ENCODE measurements at regions not wholly inside any gene's neighbourhood (a gene's known extent, or its start where the extent isn't known, plus 50 kb on each side); places are given as distances from the start of the nearest gene placed in this dataset.
A peak's percentile ranks its signal among the peaks of the same experiment; 100 is the strongest.

- H3K4me1 ChIP-seq (ENCODE audit: control insufficient read depth in 1 of 2, insufficient read depth in 2 of 2, low read depth in 1 of 2, low read length in 1 of 2) = no peaks in the 10 kb centered on the region
- H3K36me3 ChIP-seq (replicated peaks in 1 of 2; ENCODE audit: control insufficient read depth in 1 of 2, insufficient read depth in 2 of 2, low read length in 1 of 2) = no peaks in the 10 kb centered on the region
- no peak for DNase-seq
- H3K9me3 ChIP-seq = no peaks in the 10 kb centered on the region; the same call in 1 of the 2 replicates
- H3K4me3 ChIP-seq (ENCODE audit: low read depth in 2 of 2, low read length in 1 of 2) = no peak overlapping the region
- H3K79me2 ChIP-seq (ENCODE audit: insufficient read depth) = no peaks in the 10 kb centered on the region
- WGBS (ENCODE audit: low lambda C conversion rate) = 0% methylated on average over 1 of the region's 1 CpG
- TF ChIP-seq EP300 (IDR thresholded peaks at IDR 0.05; ENCODE audit: borderline replicate concordance in 1 of 2, low read depth in 1 of 2, low read length in 1 of 2) (peak in 1 of 2 experiments; percentile 74; a peak in 2 of 4 replicates), FOXM1 (IDR thresholded peaks at IDR 0.05; ENCODE audit: low read depth) (peak; percentile 42; the same call in 1 of the 2 replicates), TEAD4 (IDR thresholded peaks at IDR 0.05; ENCODE audit: borderline replicate concordance, insufficient read depth) (0 out of 2 replicates have a peak, but pooled peaks have one; percentile 43), NFIC (IDR thresholded peaks at IDR 0.05; ENCODE audit: borderline replicate concordance) (peak; percentile 68), FOSL2 (IDR thresholded peaks at IDR 0.05; ENCODE audit: borderline replicate concordance, low read depth) (peak; percentile 15; the same call in 1 of the 2 replicates), ZBTB33 (IDR thresholded peaks at IDR 0.05; ENCODE audit: borderline replicate concordance, low read depth) (no peak), EZH2phosphoT487 (IDR thresholded peaks at IDR 0.05; ENCODE audit: borderline replicate concordance, low read depth) (no peak), TCF12 (IDR thresholded peaks at IDR 0.05) (peak; percentile 64; the same call in 1 of the 2 replicates), JUND (IDR thresholded peaks at IDR 0.05) (peak; percentile 51)
- TF ChIP-seq, protein P1, sequence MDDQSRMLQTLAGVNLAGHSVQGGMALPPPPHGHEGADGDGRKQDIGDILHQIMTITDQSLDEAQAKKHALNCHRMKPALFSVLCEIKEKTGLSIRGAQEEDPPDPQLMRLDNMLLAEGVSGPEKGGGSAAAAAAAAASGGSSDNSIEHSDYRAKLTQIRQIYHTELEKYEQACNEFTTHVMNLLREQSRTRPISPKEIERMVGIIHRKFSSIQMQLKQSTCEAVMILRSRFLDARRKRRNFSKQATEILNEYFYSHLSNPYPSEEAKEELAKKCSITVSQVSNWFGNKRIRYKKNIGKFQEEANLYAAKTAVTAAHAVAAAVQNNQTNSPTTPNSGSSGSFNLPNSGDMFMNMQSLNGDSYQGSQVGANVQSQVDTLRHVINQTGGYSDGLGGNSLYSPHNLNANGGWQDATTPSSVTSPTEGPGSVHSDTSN (IDR thresholded peaks at IDR 0.05) = 0 out of 2 replicates have a peak, but pooled peaks have one; percentile 4
- no peaks in the 10 kb centered on the region for H3K9me2 ChIP-seq
- POLR2A ChIA-PET = no interaction called here
- no peak overlapping the region for H3K9ac ChIP-seq
- H2AFZ ChIP-seq (ENCODE audit: low read depth) = no peak overlapping the region
- CTCF ChIA-PET = interaction anchor here (1.5 kb wide), 1 partner anchor 825 kb away, joined by 4 read pairs; no protein-coding TSS in a partner anchor
- peaks cover 7% of the 10 kb centered on the region for H3F3A ChIP-seq (replicated peaks; ENCODE audit: insufficient read depth)
- H3K27me3 ChIP-seq (ENCODE audit: insufficient read depth) = no peaks in the 10 kb centered on the region
- no peak overlapping the region for H3K27ac ChIP-seq (ENCODE audit: low read depth in 2 of 2, low read length in 1 of 2)
- no peaks in the 10 kb centered on the region for H4K20me1 ChIP-seq (ENCODE audit: insufficient read depth)
- H3K4me2 ChIP-seq = no peak overlapping the region
Measured at GRCh38 chr11:28524098-28524497, 415.9 kb downstream of the METTL15 start.

- no peaks in the 10 kb centered on the region for H3K9me3 ChIP-seq
- 100% methylated on average over 2 of the region's 2 CpGs for WGBS (ENCODE audit: low lambda C conversion rate)
- no peak overlapping the region for H3K4me2 ChIP-seq
- TF ChIP-seq CTCF (IDR thresholded peaks at IDR 0.05) (no peak), SIN3A (IDR thresholded peaks at IDR 0.05; ENCODE audit: borderline replicate concordance, low read depth, low read length) (no peak)
- H3K27ac ChIP-seq (ENCODE audit: low read depth in 2 of 2, low read length in 1 of 2) = no peak overlapping the region
- H4K20me1 ChIP-seq (ENCODE audit: insufficient read depth) = no peaks in the 10 kb centered on the region
- no peaks in the 10 kb centered on the region for H3K27me3 ChIP-seq (ENCODE audit: insufficient read depth)
- ChIA-PET POLR2A (no interaction called here), CTCF (no interaction called here)
- no peaks in the 10 kb centered on the region for H3K79me2 ChIP-seq (ENCODE audit: insufficient read depth)
- H3K36me3 ChIP-seq (replicated peaks in 1 of 2; ENCODE audit: control insufficient read depth in 1 of 2, insufficient read depth in 2 of 2, low read length in 1 of 2) = no peaks in the 10 kb centered on the region
- no peak overlapping the region for H3K9ac ChIP-seq
- DNase-seq = no peak
- peaks cover 7% of the 10 kb centered on the region for H3F3A ChIP-seq (replicated peaks; ENCODE audit: insufficient read depth)
- no peaks in the 10 kb centered on the region for H3K9me2 ChIP-seq
- no peak overlapping the region for H2AFZ ChIP-seq (ENCODE audit: low read depth)
- H3K4me3 ChIP-seq (ENCODE audit: low read depth in 2 of 2, low read length in 1 of 2) = no peak overlapping the region
- H3K4me1 ChIP-seq (ENCODE audit: control insufficient read depth in 1 of 2, insufficient read depth in 2 of 2, low read depth in 1 of 2, low read length in 1 of 2) = no peaks in the 10 kb centered on the region
Measured at GRCh38 chr11:28521075-28521474, 412.9 kb downstream of the METTL15 start.
